GM12892 (cell line): ENCODE measurements at regions not wholly inside any gene's neighbourhood (a gene's known extent, or its start where the extent isn't known, plus 50 kb on each side); places are given as distances from the start of the nearest gene placed in this dataset.

ENCODE experiments used
- DNase-seq: peaks from one replicate; pipeline ENCODE4 v3.0.0; 2011; ENCODE audit not compliant: insufficient read length
- FAIRE-seq: peaks from 2 replicates; lab custom pipeline; 2011; peaks lifted over from hg19 to GRCh38; lab: Jason Lieb, UNC
- POLR2A ChIP-seq: IDR thresholded peaks from 2 replicates; pipeline ENCODE4 v1.6.1; 2011; ENCODE audit warnings: low read depth, low read length, control low read depth
- POLR2AphosphoS5 ChIP-seq: IDR thresholded peaks from 2 replicates; pipeline ENCODE4 v1.6.1; 2011; ENCODE audit warnings: low read depth, low read length, control low read depth
- TAF1 ChIP-seq: IDR thresholded peaks from 2 replicates; pipeline ENCODE4 v1.6.1; 2011; ENCODE audit warnings: low read depth, mild to moderate bottlenecking, control low read depth, low read length, borderline replicate concordance

DNA sequence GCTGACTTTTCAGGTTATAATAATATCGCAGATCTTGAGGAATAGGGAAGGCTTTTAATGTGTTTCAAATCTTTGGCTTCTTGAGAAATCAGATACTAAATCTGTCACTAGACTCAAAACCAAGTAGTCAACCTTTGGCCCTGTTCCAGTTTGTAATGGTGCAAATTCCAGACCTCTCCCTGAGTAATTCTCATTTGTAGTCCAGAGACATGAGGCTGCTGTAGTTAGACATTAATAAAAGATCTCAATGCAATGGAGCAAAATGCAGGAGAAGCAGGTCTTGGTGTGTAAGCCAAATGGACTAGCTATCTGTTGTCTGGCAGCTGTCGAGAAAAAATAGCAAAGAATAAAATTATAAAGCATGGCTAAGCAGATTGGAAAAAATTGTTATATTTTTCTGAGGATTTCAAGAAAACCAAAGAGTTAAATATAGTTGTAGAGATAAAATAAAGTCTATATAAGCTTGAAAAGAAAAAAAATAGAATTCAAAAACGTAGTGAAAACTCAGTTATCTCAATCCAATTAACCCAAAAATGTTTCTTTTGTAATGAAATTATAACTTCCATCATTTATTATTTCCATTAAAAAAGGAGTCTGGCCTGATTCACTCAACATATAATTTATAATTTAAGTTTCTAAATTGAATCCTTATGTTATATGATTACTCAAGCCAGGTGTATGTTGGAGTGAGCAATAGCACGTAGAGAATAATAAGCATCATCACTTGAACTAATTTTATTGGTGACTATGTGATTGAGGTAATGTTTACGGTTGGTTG lies 161.5 kb upstream of the ADGRB3 start:
- FAIRE-seq (no peak), DNase-seq (no peak)
- TF ChIP-seq TAF1 (no peak), POLR2AphosphoS5 (no peak), POLR2A (no peak)

DNA sequence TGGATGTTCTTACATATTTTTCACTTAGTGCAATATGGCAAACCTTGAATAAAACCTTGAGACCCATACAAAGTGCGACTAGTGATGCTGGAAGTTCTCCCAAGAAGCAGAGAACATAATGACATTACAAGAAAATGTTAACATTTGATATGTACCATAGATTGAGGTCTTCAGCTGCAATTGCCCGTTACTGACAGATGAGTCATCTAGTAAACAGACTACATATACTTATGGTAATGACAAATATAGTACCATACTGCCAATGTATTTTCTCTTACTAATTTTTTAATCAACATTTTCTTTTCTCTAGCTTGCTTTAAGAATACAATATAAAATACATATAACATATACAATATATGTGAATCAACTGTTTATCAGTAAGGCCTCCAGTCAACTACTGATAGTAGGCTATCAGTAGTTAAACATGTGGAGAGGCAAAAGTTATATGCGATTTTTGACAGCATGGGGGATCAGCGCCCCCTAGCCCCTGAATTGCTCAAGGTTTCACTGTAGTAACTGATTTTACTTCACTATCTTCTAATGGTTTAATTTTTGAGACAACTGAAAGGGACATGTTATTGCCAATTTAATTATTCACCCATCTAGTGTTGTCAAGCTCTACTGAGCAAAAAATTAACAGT lies 166.7 kb upstream of the ADGRB3 start:
- TF ChIP-seq POLR2AphosphoS5 (no peak), TAF1 (no peak), POLR2A (no peak)
- no peak for FAIRE-seq
- no peak for DNase-seq

DNA sequence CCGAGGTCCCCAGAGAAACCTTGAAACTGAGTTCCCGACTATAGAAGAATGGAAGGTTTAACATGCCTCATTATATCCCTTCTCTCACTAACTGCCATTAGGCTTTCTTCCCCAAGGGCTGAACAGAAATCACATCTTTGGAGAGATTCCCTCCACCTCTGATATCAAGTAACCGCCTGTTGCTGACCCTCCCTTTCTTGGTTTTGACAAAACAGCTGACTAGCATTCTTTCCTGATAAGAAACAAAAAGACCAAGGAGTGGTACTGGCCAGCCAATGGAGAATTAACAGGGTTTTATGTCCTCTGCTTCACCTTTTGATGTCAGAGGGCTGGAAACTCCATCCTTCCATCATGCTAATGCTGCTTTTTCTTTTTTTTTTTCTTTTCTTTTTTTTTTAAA lies 176.6 kb upstream of the ADGRB3 start:
- DNase-seq (no peak), FAIRE-seq (no peak)
- TF ChIP-seq POLR2AphosphoS5 (no peak), POLR2A (no peak), TAF1 (no peak)

DNA sequence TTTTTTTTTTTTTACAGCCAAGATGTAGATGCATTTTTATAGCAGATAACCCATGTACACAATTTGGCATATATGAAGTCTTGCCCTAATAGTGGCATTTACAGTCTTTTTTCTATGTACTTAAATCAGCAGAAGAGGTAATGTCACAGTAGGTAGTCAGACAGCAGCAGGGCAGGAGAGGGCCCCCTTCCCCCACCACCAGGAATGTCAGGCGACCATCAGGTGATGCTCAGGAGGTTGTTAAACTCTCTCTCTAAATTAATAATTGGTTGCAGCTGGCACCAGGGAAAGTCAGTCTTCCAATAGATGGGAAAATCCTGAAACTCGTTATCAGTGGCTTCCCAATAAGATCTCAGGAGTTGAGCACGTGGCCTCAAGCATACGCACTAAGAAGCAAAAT lies 188.0 kb upstream of the ADGRB3 start:
- no peak for DNase-seq
- FAIRE-seq: no peak
- no peak for TF ChIP-seq POLR2A
- no peak for TF ChIP-seq POLR2AphosphoS5
- TF ChIP-seq TAF1: no peak

DNA sequence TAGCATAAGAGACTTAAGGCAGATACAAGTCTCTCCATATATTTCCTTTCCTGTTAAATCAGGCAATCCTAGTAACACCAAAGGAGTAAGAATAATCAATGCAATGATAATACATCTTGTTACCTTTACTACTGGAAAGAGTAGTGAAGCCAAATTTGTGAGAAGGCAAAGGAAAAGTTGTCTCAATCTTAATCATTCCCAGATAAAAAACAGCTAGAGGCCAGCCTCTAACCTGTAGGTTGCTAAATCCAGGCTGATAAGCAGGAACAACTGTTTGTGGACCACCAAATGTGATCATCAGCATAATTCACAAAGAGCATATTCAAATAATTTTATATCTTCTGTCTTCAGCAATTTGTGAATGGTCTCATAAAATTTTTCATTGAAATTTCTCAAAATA lies 189.2 kb upstream of the ADGRB3 start:
- DNase-seq (no peak), FAIRE-seq (no peak)
- no peak for TF ChIP-seq POLR2A
- no peak for TF ChIP-seq POLR2AphosphoS5
- TF ChIP-seq TAF1: no peak

DNA sequence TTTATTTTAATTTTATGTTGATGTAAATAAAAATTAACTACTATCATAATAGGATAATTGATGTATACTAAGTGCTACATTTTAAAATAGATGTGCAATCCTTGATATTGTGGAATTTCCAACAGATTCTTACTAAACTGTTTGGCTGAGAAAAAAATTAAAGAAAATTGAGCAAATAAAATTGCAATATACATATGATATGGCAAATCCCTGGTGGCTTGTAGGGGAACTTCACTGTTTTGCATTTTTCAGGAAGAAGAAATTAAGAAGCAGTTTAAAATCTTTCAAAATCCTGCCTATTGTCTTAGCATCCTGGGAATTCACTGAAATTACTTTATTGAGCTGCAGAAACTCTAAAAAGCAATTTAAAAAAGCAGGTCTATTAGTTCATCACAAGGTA lies 191.4 kb upstream of the ADGRB3 start:
- TF ChIP-seq TAF1 (no peak), POLR2A (no peak), POLR2AphosphoS5 (no peak)
- no peak for DNase-seq
- FAIRE-seq: no peak

DNA sequence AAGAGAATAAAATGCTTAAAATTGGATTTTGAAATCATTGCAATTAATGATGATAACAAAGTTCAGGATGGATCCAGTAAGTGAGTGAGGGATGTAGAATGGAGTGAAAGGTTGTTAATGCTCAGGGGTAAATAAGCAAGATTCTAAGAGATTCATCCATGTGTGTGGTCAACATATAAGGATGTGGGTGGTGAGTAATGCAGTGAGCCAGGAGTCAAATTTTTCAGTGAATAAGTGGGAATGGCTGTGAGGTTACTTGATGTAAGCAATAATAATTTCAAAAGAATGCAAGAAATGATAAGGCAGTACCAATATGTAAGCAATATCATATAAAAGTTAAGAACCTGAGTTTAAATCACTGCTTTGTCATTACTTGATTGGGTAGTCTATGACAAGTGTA lies 207.5 kb upstream of the ADGRB3 start:
- DNase-seq (no peak), FAIRE-seq (no peak)
- TF ChIP-seq POLR2A (no peak), TAF1 (no peak), POLR2AphosphoS5 (no peak)

DNA sequence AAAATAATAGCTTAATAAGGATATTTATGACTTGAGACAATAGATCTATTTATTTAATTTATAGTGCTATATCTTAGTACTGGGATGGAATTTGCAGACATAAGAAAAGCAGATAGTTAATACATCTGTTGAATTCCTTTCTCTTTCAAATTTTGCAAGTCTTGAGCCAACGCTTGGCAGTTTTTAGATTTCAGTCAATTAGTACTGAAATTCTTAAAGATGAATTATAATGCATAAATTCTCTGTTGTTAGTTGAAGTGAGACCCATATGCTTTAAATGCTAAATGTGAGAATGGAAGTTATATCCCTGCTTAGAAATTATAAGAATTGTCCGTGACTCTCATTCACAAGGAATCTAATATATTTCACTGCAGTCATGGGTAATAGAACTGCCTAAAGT lies 225.1 kb upstream of the ADGRB3 start:
- DNase-seq (no peak), FAIRE-seq (no peak)
- TF ChIP-seq TAF1 (no peak), POLR2AphosphoS5 (no peak), POLR2A (no peak)

DNA sequence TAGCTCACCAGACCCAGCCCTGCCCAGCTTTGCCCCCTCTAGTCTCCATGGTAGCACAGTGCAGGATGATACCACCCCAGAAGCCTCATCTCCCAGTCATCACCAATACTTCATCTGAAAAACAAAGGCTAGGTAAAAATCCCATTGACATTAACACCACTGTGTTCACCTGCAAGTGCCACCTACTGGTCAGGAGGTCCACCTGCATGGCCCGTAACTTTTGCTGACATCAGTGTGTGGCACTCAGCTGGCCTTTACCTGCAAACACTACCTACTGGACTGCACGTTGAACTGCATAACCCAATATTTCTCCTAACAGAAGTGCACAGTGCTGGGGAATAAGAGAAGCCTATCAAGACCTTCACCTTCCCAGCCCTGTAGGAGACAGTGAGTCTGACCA lies 234.7 kb upstream of the ADGRB3 start:
- TF ChIP-seq TAF1 (no peak), POLR2AphosphoS5 (no peak), POLR2A (no peak)
- DNase-seq (no peak), FAIRE-seq (no peak)

DNA sequence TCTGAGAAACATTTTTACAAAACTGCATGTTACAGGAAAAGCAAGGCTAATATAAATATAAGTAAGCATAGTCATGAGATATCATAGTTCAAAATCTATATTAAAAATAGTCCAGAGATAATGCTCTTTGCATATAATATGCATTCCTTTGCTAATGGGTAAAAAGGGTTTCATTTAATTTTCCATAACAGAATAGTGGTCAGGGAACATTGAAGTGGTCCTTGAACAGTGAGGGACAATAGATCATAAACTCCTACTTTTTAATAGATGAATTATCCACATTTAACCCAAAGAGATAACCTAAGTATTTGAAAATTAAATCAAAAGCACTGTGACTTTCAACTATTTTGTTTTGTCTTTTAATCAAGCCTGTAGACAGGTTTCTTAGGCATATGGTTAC lies 243.1 kb upstream of the ADGRB3 start:
- FAIRE-seq: no peak
- no peak for DNase-seq
- TF ChIP-seq POLR2AphosphoS5 (no peak), POLR2A (no peak), TAF1 (no peak)

DNA sequence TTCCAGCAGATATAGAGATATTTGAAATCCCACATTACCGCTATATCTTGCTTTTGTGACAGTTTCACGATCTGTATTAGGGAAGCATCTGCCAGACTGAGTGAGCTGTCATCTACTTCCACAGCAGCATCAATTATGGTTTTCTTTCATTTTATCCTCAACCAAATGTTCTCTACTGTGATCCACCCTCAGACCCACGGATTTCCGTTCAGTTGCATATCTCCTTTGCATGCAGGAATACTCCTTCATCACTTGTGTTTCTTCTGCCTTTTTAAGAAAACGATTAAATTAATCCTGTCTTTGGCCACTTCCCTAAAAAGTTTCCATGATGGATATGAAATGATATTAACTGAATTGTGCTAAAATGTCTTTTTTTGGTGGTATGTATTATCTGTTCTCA lies 262.1 kb upstream of the ADGRB3 start:
- TF ChIP-seq POLR2AphosphoS5 (no peak), POLR2A (no peak), TAF1 (no peak)

DNA sequence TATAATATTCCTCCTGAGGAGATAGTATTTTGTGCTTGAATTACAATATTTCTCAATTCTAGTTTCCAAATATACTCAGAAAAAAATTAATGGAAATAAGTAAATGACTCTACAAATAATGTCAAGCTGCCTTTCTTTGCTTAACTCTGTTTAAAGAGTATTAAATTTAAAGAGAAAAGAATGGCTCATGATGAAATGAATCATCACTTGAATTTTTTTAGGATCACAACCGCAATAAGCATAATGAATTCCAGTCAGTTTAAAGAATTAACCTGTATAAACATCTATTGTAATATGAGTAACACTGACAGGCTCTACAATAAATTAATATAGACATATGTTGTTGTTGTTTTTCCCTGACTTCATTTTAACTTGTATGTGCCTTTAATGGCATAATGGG lies 266.2 kb upstream of the ADGRB3 start:
- FAIRE-seq (no peak), DNase-seq (no peak)
- TF ChIP-seq TAF1: no peak
- no peak for TF ChIP-seq POLR2AphosphoS5
- TF ChIP-seq POLR2A: no peak

More for the DNA sequence above, 262.1 kb upstream of the ADGRB3 start:
- DNase-seq (no peak), FAIRE-seq (no peak)
